HepG2 (cell line): ENCODE measurements at regions not wholly inside any gene's neighbourhood (a gene's known extent, or its start where the extent isn't known, plus 50 kb on each side); places are given as distances from the start of the nearest gene placed in this dataset.

Experiments
- ATAC-seq: fragments of 200-7000 bp; cut with Tn5 transposase; 3 replicates; pipeline ENCODE4 v1.9.1; 2020; ENCODE audit warnings: mild to moderate bottlenecking, moderate library complexity
- BruUV-seq: library from RNA; stranded (reverse); fragments of 400-500 nt; replicated peaks from 2 replicates; lab custom pipeline; 2021; lab: Mats Ljungman, UMichigan
- CTCF ChIA-PET: fragments of 300-600 bp; formaldehyde crosslinking; extraction: SDS; loops from one replicate; lab custom pipeline; 2021; ENCODE audit warnings: low total read pairs, inconsistent platforms, low intra/inter-chr PET ratio; lab: Yijun Ruan, JAX
- POLR2A ChIA-PET: fragments of 350-600 bp; sonication (Branson Sonifier 250); formaldehyde crosslinking; loops from one replicate; lab custom pipeline; 2020; ENCODE audit warnings: antibody characterized with exemption, inconsistent platforms; lab: Yijun Ruan, JAX
- DNase-seq: peaks from one replicate; pipeline ENCODE4 v3.0.0-alpha.2; 2015; ENCODE audit warnings: low spot score
- FAIRE-seq: peaks from 3 replicates; lab custom pipeline; 2011; peaks lifted over from hg19 to GRCh38; lab: Jason Lieb, UNC
- H2AFZ ChIP-seq: one replicate; pipeline ENCODE4 v1.6.1; 2011; ENCODE audit warnings: low read length, inconsistent platforms
- H3K27ac ChIP-seq: fragments of 300-600 bp; 3 replicates; pipeline ENCODE4 v1.8.0; 2011; ENCODE audit warnings: mixed run types, mild to moderate bottlenecking, mixed read lengths, low read length, inconsistent platforms; ENCODE audit not compliant: insufficient read depth; ENCODE audit errors: extremely low read length
- H3K27me3 ChIP-seq, 2 experiments: fragments of 200-600 bp in 1 of 2; 2 replicates in 1 of 2; 3 replicates in 1 of 2; pipeline versions ENCODE4 v1.6.0 to v1.8.0; 2011; ENCODE audit warnings: low read length in 2 of 2, mild to moderate bottlenecking in 2 of 2, moderate library complexity in 2 of 2, inconsistent platforms in 1 of 2; ENCODE audit not compliant: insufficient read depth in 2 of 2, control insufficient read depth in 1 of 2
- H3K36me3 ChIP-seq, 2 experiments: fragments of 200-600 bp in 1 of 2; replicated peaks in 1 of 2; 2 replicates in 1 of 2; 3 replicates in 1 of 2; pipeline versions ENCODE4 v1.5.1 to v1.8.0; 2011; ENCODE audit warnings: low read length in 2 of 2, inconsistent platforms in 1 of 2; ENCODE audit not compliant: insufficient read depth in 2 of 2, control insufficient read depth in 1 of 2
- H3K4me1 ChIP-seq: 2 replicates; pipeline ENCODE4 v1.5.1; 2012; ENCODE audit warnings: low read length, inconsistent platforms; ENCODE audit not compliant: insufficient read depth
- H3K4me2 ChIP-seq: 2 replicates; pipeline ENCODE4 v1.6.0; 2011; ENCODE audit warnings: low read depth, low read length, inconsistent platforms
- H3K4me3 ChIP-seq, 3 experiments: fragments of 200-600 bp in 1 of 3; sonication (generic), shearing (Covaris generic) in 1 of 3; replicated peaks in 1 of 3; 2 replicates each; pipeline ENCODE4 v1.5.1; 2011 to 2016; ENCODE audit warnings: low read length in 3 of 3, inconsistent platforms in 2 of 3, low read depth in 2 of 3, mild to moderate bottlenecking in 2 of 3, control low read depth in 1 of 3, mixed read lengths in 1 of 3; ENCODE audit not compliant: insufficient read depth in 1 of 3
- H3K79me2 ChIP-seq: one replicate; pipeline ENCODE4 v1.6.1; 2011; ENCODE audit warnings: low read length, inconsistent platforms; ENCODE audit not compliant: insufficient read depth
- H3K9ac ChIP-seq: 2 replicates; pipeline ENCODE4 v1.6.0; 2011; ENCODE audit warnings: mild to moderate bottlenecking, low read depth, low read length, inconsistent platforms; ENCODE audit not compliant: insufficient read depth
- H3K9me3 ChIP-seq: 2 replicates; pipeline ENCODE4 v1.5.1; 2012; ENCODE audit warnings: mild to moderate bottlenecking, low read length
- H4K20me1 ChIP-seq: 2 replicates; pipeline ENCODE4 v1.6.0; 2011; ENCODE audit warnings: inconsistent platforms, mild to moderate bottlenecking, low read length, moderate library complexity; ENCODE audit not compliant: insufficient read depth
- ATAD3A ChIP-seq: sonication (generic); formaldehyde crosslinking; IDR thresholded peaks from 2 replicates; pipeline ENCODE4 v1.4.0; 2020; ENCODE audit warnings: missing genetic modification reagents
- FOXC1 ChIP-seq: sonication (generic); formaldehyde crosslinking; IDR thresholded peaks from 2 replicates; pipeline ENCODE4 v1.8.0; 2022; ENCODE audit warnings: mild to moderate bottlenecking, missing genetic modification reagents, borderline replicate concordance
- KDM2A ChIP-seq: sonication (generic); formaldehyde crosslinking; IDR thresholded peaks from 2 replicates; pipeline ENCODE4 v1.4.0; 2020; ENCODE audit warnings: low read depth, missing genetic modification reagents, borderline replicate concordance
- NFIC ChIP-seq: IDR thresholded peaks from 2 replicates; pipeline ENCODE4 v1.6.1; 2012; ENCODE audit warnings: mild to moderate bottlenecking, low read length, inconsistent platforms
- POLR2AphosphoS5 ChIP-seq: IDR thresholded peaks from 2 replicates; pipeline ENCODE4 v1.6.1; 2012; ENCODE audit warnings: low read depth, low read length
- RAD21 ChIP-seq: fragments of 450-650 bp; formaldehyde crosslinking; IDR thresholded peaks from 2 replicates; pipeline ENCODE4 v1.5.0; 2020; ENCODE audit warnings: mild to moderate bottlenecking
- RFX1 ChIP-seq: fragments of 450-650 bp; IDR thresholded peaks from 2 replicates; pipeline ENCODE4 v1.6.1; 2017
- SMAD9 ChIP-seq: sonication (generic); formaldehyde crosslinking; IDR thresholded peaks from 2 replicates; pipeline ENCODE4 v1.5.1; 2020; ENCODE audit warnings: mild to moderate bottlenecking, missing genetic modification reagents
- ZFP37 ChIP-seq: sonication (generic); formaldehyde crosslinking; IDR thresholded peaks from 2 replicates; pipeline ENCODE4 v1.4.0; 2020; ENCODE audit warnings: missing genetic modification reagents, borderline replicate concordance
- ZKSCAN1 ChIP-seq: fragments of 150-350 bp; IDR thresholded peaks from 2 replicates; pipeline ENCODE4 v1.6.1; 2014; ENCODE audit warnings: low read length
- ZMYM3 ChIP-seq: sonication (generic); formaldehyde crosslinking; IDR thresholded peaks from 2 replicates; pipeline ENCODE4 v1.5.1; 2020; ENCODE audit warnings: mild to moderate bottlenecking, missing genetic modification reagents
- ZNF280B ChIP-seq: sonication (generic); formaldehyde crosslinking; IDR thresholded peaks from 2 replicates; pipeline ENCODE4 v1.5.0; 2020; ENCODE audit warnings: missing genetic modification reagents, mild to moderate bottlenecking, borderline replicate concordance
- ZNF331 ChIP-seq: sonication (generic); formaldehyde crosslinking; IDR thresholded peaks from 2 replicates; pipeline ENCODE4 v1.4.0; 2020; ENCODE audit warnings: missing genetic modification reagents
- ZNF790 ChIP-seq: sonication (generic); formaldehyde crosslinking; IDR thresholded peaks from 2 replicates; pipeline ENCODE4 v1.8.0; 2022; ENCODE audit warnings: missing genetic modification reagents, mild to moderate bottlenecking, borderline replicate concordance
- ZSCAN12 ChIP-seq: sonication (generic); formaldehyde crosslinking; IDR thresholded peaks from 2 replicates; pipeline ENCODE4 v1.9.0; 2021; ENCODE audit warnings: mild to moderate bottlenecking, missing genetic modification reagents
- WGBS: methylation state at CpG from one replicate; pipeline ENCODE4 v1.1.6; 2017; ENCODE audit warnings: low lambda C conversion rate; 5-methylcytosine and 5-hydroxymethylcytosine counted together
- in situ Hi-C: cut with HindIII; loops from 2 replicates; pipeline ENCODE4 v1.10.0; 2017; ENCODE audit warnings: low pct_unique_long_range_greater_than_20kb; ENCODE audit not compliant: extremely low pct_ligation_motif_present
- intact Hi-C: fragments of 100-400 bp; cut with micrococcal nuclease; formaldehyde crosslinking; loops from one replicate; pipeline ENCODE4 v1.10.0; 2022; ENCODE audit not compliant: unreplicated experiment
- TF ChIP-seq, protein P1 (sequence below): sonication (generic); formaldehyde crosslinking; IDR thresholded peaks from 2 replicates; pipeline ENCODE4 v1.5.0; 2020; ENCODE audit warnings: mild to moderate bottlenecking, missing genetic modification reagents

DNA sequence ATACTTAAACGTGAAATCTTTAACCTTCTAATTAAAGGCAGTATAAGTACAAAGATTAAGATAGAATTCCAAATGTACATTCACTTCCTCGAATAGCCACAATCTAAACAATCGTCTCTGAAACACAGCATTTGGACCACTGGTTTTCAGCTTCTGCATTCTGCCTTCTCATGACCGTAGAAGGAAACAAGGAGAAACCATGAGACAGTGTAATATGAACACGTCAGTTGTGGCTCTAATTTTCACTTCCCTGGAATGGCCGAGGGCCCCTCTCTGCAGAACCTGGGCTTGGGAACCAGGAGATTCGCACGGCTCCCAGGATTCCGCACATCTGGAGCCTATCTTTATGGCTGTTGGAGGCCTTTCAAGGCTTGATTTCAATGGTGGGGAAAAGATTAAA, 189.3 kb downstream of the KLF6 start:
- no peak for ATAC-seq
- ChIA-PET CTCF (no interaction called here), POLR2A (no interaction called here)
- BruUV-seq: no TSS peak
- H3K36me3 ChIP-seq: no peaks in the 10 kb centered on the region
- no peak overlapping the region for H3K9ac ChIP-seq
- H3K4me2 ChIP-seq: no peak overlapping the region
- H4K20me1 ChIP-seq: no peaks in the 10 kb centered on the region
- no peak overlapping the region for H2AFZ ChIP-seq
- H3K9me3 ChIP-seq: no peaks in the 10 kb centered on the region
- intact Hi-C loops: no loop called here
- no peak overlapping the region for H3K27ac ChIP-seq
- no peak for DNase-seq
- no peak overlapping the region for H3K4me3 ChIP-seq
- in situ Hi-C loops: no loop called here
- H3K4me1 ChIP-seq: no peaks in the 10 kb centered on the region
- no peak for TF ChIP-seq RFX1
- TF ChIP-seq, protein P1, sequence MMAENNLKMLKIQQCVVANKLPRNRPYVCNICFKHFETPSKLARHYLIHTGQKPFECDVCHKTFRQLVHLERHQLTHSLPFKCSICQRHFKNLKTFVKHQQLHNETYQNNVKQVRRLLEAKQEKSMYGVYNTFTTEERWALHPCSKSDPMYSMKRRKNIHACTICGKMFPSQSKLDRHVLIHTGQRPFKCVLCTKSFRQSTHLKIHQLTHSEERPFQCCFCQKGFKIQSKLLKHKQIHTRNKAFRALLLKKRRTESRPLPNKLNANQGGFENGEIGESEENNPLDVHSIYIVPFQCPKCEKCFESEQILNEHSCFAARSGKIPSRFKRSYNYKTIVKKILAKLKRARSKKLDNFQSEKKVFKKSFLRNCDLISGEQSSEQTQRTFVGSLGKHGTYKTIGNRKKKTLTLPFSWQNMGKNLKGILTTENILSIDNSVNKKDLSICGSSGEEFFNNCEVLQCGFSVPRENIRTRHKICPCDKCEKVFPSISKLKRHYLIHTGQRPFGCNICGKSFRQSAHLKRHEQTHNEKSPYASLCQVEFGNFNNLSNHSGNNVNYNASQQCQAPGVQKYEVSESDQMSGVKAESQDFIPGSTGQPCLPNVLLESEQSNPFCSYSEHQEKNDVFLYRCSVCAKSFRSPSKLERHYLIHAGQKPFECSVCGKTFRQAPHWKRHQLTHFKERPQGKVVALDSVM (CRISPR knock-in tag): no peak
- no peak for TF ChIP-seq ATAD3A (CRISPR knock-in tag)
- TF ChIP-seq ZNF790 (CRISPR knock-in tag): no peak
- no peak for TF ChIP-seq POLR2AphosphoS5
- no peak for TF ChIP-seq ZNF280B (CRISPR knock-in tag)
- no peak for TF ChIP-seq NFIC
- no peak for TF ChIP-seq FOXC1
- TF ChIP-seq ZNF331: no peak
- TF ChIP-seq RAD21 (CRISPR knock-in tag): no peak
- no peak for TF ChIP-seq ZFP37 (CRISPR knock-in tag)
- TF ChIP-seq ZKSCAN1: no peak
- TF ChIP-seq ZSCAN12: no peak
- no peak for TF ChIP-seq ZMYM3
- no peak for TF ChIP-seq KDM2A
- TF ChIP-seq SMAD9: no peak
- WGBS: 42% methylated on average over 9 of the region's 9 CpGs
- H3K79me2 ChIP-seq: no peaks in the 10 kb centered on the region
- H3K27me3 ChIP-seq: peaks cover 2 to 25% of the 10 kb centered on the region in 2 experiments; a peak in 2 of 5 replicates
- no peak for FAIRE-seq
